Urinary bladder (tissue), 3 donors: ENCODE measurements at regions not wholly inside any gene's neighbourhood (a gene's known extent, or its start where the extent isn't known, plus 50 kb on each side); places are given as distances from the start of the nearest gene placed in this dataset.

Source experiments
- DNase-seq: peaks from one replicate; pipeline ENCODE4 v3.0.0-alpha.2; 2015; ENCODE audit errors: extremely low spot score
- H3K27ac ChIP-seq: one replicate; pipeline ENCODE4 v1.5.1; 2013; ENCODE audit warnings: low read depth, mild to moderate bottlenecking, moderate library complexity
- H3K36me3 ChIP-seq: one replicate; pipeline ENCODE4 v1.6.1; 2013; ENCODE audit warnings: mild to moderate bottlenecking, moderate library complexity; ENCODE audit not compliant: insufficient read depth
- H3K4me1 ChIP-seq: one replicate; pipeline ENCODE4 v1.6.1; 2013; ENCODE audit warnings: mild to moderate bottlenecking, moderate library complexity; ENCODE audit not compliant: insufficient read depth
- H3K4me3 ChIP-seq: one replicate; pipeline ENCODE4 v1.5.1; 2013; ENCODE audit warnings: low read depth, low read length
- WGBS: extraction: QIAGEN DNeasy Blood & Tissue Kit; methylation state at CpG from one replicate; pipeline ENCODE4 v1.1.7; 2013; 5-methylcytosine and 5-hydroxymethylcytosine counted together
- donor health status: healthy with polysubstance abuse.
- donor health status: healthy.

- H3K4me3 ChIP-seq, result no peak overlapping the region
- WGBS, result 83% methylated on average over 5 of the region's 5 CpGs
- no peak for DNase-seq
- H3K27ac ChIP-seq, result no peak overlapping the region
- H3K36me3 ChIP-seq, result no peaks in the 10 kb centered on the region
- no peaks in the 10 kb centered on the region for H3K4me1 ChIP-seq
These were observed 257.3 kb downstream of the ABHD5 start for GRCh38 chr3:43948013-43948412.

- WGBS, result 77% methylated on average over 6 of the region's 6 CpGs
- DNase-seq, result no peak
- Histone ChIP-seq H3K27ac (no peak overlapping the region), H3K36me3 (no peaks in the 10 kb centered on the region), H3K4me3 (no peak overlapping the region), H3K4me1 (no peaks in the 10 kb centered on the region)
These were observed 258.9 kb downstream of the ABHD5 start for GRCh38 chr3:43949594-43949993.

- Histone ChIP-seq H3K4me3 (no peak overlapping the region), H3K36me3 (no peaks in the 10 kb centered on the region), H3K27ac (no peak overlapping the region), H3K4me1 (no peaks in the 10 kb centered on the region)
- DNase-seq, result no peak
- WGBS, result 61% methylated on average over 4 of the region's 4 CpGs
These were observed 260.0 kb downstream of the ABHD5 start for GRCh38 chr3:43950775-43951174.

- no peak overlapping the region for H3K27ac ChIP-seq
- H3K4me1 ChIP-seq, result no peaks in the 10 kb centered on the region
- WGBS, result 63% methylated on average over 4 of the region's 4 CpGs
- DNase-seq, result no peak
- no peak overlapping the region for H3K4me3 ChIP-seq
- H3K36me3 ChIP-seq, result no peaks in the 10 kb centered on the region
These were observed 261.1 kb downstream of the ABHD5 start for GRCh38 chr3:43951813-43952212.

- no peak overlapping the region for H3K27ac ChIP-seq
- H3K4me1 ChIP-seq, result no peaks in the 10 kb centered on the region
- H3K36me3 ChIP-seq, result no peaks in the 10 kb centered on the region
- H3K4me3 ChIP-seq, result no peak overlapping the region
- no peak for DNase-seq
- WGBS, result 74% methylated on average over 10 of the region's 10 CpGs
These were observed 262.6 kb downstream of the ABHD5 start for GRCh38 chr3:43953380-43953779.

- Histone ChIP-seq H3K4me1 (no peaks in the 10 kb centered on the region), H3K36me3 (no peaks in the 10 kb centered on the region), H3K4me3 (no peak overlapping the region), H3K27ac (no peak overlapping the region)
- DNase-seq, result no peak
- WGBS, result 55% methylated on average over 7 of the region's 7 CpGs
These were observed 263.3 kb downstream of the ABHD5 start for GRCh38 chr3:43953814-43954692.

GRCh38 chr3:43956945-43957344 lies 266.2 kb downstream of the ABHD5 start:
- Histone ChIP-seq H3K4me3 (no peak overlapping the region), H3K27ac (no peak overlapping the region), H3K4me1 (no peaks in the 10 kb centered on the region), H3K36me3 (no peaks in the 10 kb centered on the region)
- WGBS, result 66% methylated on average over 5 of the region's 5 CpGs
- no peak for DNase-seq

GRCh38 chr3:43957553-43957952 lies 266.8 kb downstream of the ABHD5 start:
- H3K4me1 ChIP-seq, result no peaks in the 10 kb centered on the region
- no peaks in the 10 kb centered on the region for H3K36me3 ChIP-seq
- no peak overlapping the region for H3K27ac ChIP-seq
- DNase-seq, result no peak
- WGBS, result 66% methylated on average over 2 of the region's 2 CpGs
- H3K4me3 ChIP-seq, result no peak overlapping the region

- WGBS, result 50% methylated on average over 16 of the region's 16 CpGs
- no peak for DNase-seq
- no peak overlapping the region for H3K27ac ChIP-seq
- no peaks in the 10 kb centered on the region for H3K4me1 ChIP-seq
- H3K36me3 ChIP-seq, result no peaks in the 10 kb centered on the region
- H3K4me3 ChIP-seq, result no peak overlapping the region
These were observed 267.4 kb downstream of the ABHD5 start for GRCh38 chr3:43958005-43958770.

GRCh38 chr3:43958973-43959372 lies 268.2 kb downstream of the ABHD5 start:
- DNase-seq, result no peak
- 89% methylated on average over 3 of the region's 3 CpGs for WGBS
- Histone ChIP-seq H3K4me1 (no peaks in the 10 kb centered on the region), H3K36me3 (no peaks in the 10 kb centered on the region), H3K27ac (no peak overlapping the region), H3K4me3 (no peak overlapping the region)

GRCh38 chr3:43959498-43960447 lies 269.0 kb downstream of the ABHD5 start:
- no peak overlapping the region for H3K4me3 ChIP-seq
- DNase-seq, result no peak
- H3K36me3 ChIP-seq, result no peaks in the 10 kb centered on the region
- no peaks in the 10 kb centered on the region for H3K4me1 ChIP-seq
- 58% methylated on average over 10 of the region's 10 CpGs for WGBS
- H3K27ac ChIP-seq, result no peak overlapping the region

GRCh38 chr3:43960448-43960840 lies 269.7 kb downstream of the ABHD5 start:
- H3K36me3 ChIP-seq, result no peaks in the 10 kb centered on the region
- H3K4me3 ChIP-seq, result no peak overlapping the region
- DNase-seq, result no peak
- H3K27ac ChIP-seq, result no peak overlapping the region
- H3K4me1 ChIP-seq, result no peaks in the 10 kb centered on the region
- 17% methylated on average over 3 of the region's 3 CpGs for WGBS

- Histone ChIP-seq H3K36me3 (no peaks in the 10 kb centered on the region), H3K27ac (no peak overlapping the region), H3K4me1 (no peaks in the 10 kb centered on the region), H3K4me3 (no peak overlapping the region)
- DNase-seq, result no peak
- 94% methylated on average over 2 of the region's 2 CpGs for WGBS
These were observed 271.3 kb downstream of the ABHD5 start for GRCh38 chr3:43962043-43962442.
